A673 (cell line): ENCODE measurements at regions not wholly inside any gene's neighbourhood (a gene's known extent, or its start where the extent isn't known, plus 50 kb on each side); places are given as distances from the start of the nearest gene placed in this dataset.

ENCODE experiments used
- BruUV-seq: library from RNA; stranded (reverse); fragments of 400-500 nt; replicated peaks from 2 replicates; lab custom pipeline; 2021; lab: Mats Ljungman, UMichigan
- CTCF ChIA-PET: fragments of 300-600 bp; sonication (Branson Sonifier 250); formaldehyde crosslinking; loops from one replicate; lab custom pipeline; 2022; ENCODE audit warnings: antibody characterized with exemption; lab: Charles Lee
- POLR2A ChIA-PET: fragments of 300-600 bp; sonication (Branson Sonifier 250); formaldehyde crosslinking; loops from one replicate; lab custom pipeline; 2022; ENCODE audit warnings: antibody characterized with exemption; ENCODE audit not compliant: low non-redundant PET; lab: Charles Lee
- DNase-seq: peaks from one replicate; pipeline ENCODE4 v3.0.0-alpha.2; 2015; ENCODE audit warnings: low spot score
- H3K27ac ChIP-seq: fragments of 200-600 bp; sonication (generic); 2 replicates; pipeline ENCODE4 v1.5.1; 2016; ENCODE audit warnings: mixed run types, low read depth, mild to moderate bottlenecking, mixed read lengths, antibody characterized with exemption, low read length; ENCODE audit not compliant: poor library complexity, severe bottlenecking
- H3K27me3 ChIP-seq: fragments of 200-600 bp; sonication (generic); replicated peaks from 2 replicates; pipeline ENCODE4 v1.6.1; 2017; ENCODE audit warnings: mixed run types, low read depth, mild to moderate bottlenecking, mixed read lengths, antibody characterized with exemption, low read length; ENCODE audit not compliant: insufficient read depth, poor library complexity
- H3K36me3 ChIP-seq: fragments of 200-600 bp; sonication (generic); 2 replicates; pipeline ENCODE4 v1.6.1; 2016; ENCODE audit warnings: mixed run types, mild to moderate bottlenecking, mixed read lengths, antibody characterized with exemption, low read length; ENCODE audit not compliant: insufficient read depth, poor library complexity, severe bottlenecking
- H3K4me1 ChIP-seq: fragments of 200-600 bp; sonication (generic); 2 replicates; pipeline ENCODE4 v1.6.1; 2017; ENCODE audit warnings: mixed run types, mild to moderate bottlenecking, mixed read lengths, antibody characterized with exemption, low read length; ENCODE audit not compliant: insufficient read depth, poor library complexity, severe bottlenecking
- H3K4me3 ChIP-seq: fragments of 200-600 bp; sonication (generic); 2 replicates; pipeline ENCODE4 v1.5.1; 2016; ENCODE audit warnings: low read depth, mixed run types, mild to moderate bottlenecking, mixed read lengths, low read length; ENCODE audit not compliant: poor library complexity, severe bottlenecking
- H3K9me3 ChIP-seq: fragments of 200-600 bp; sonication (generic); 2 replicates; pipeline ENCODE4 v1.6.1; 2016; ENCODE audit warnings: mixed run types, low read depth, mild to moderate bottlenecking, mixed read lengths, antibody characterized with exemption, low read length; ENCODE audit not compliant: poor library complexity, severe bottlenecking
- EZH2 ChIP-seq: fragments of 200-600 bp; sonication (generic); IDR thresholded peaks from 2 replicates; pipeline ENCODE4 v1.6.1; 2017; ENCODE audit warnings: borderline replicate concordance, low read depth, mild to moderate bottlenecking, mixed read lengths, antibody characterized with exemption, low read length; ENCODE audit not compliant: poor library complexity, severe bottlenecking
- intact Hi-C: fragments of 100-400 bp; cut with micrococcal nuclease; formaldehyde crosslinking; loops from one replicate; pipeline ENCODE4 v1.10.0; 2022; ENCODE audit not compliant: unreplicated experiment
- TF ChIP-seq, protein P1 (sequence below): fragments of 300-800, 200-600 bp; sonication (generic); conservative IDR thresholded peaks from 2 replicates; pipeline ENCODE4 v1.5.1; 2017; ENCODE audit warnings: low read depth, mild to moderate bottlenecking, antibody characterized with exemption, low read length, moderate library complexity, mixed read lengths

DNA sequence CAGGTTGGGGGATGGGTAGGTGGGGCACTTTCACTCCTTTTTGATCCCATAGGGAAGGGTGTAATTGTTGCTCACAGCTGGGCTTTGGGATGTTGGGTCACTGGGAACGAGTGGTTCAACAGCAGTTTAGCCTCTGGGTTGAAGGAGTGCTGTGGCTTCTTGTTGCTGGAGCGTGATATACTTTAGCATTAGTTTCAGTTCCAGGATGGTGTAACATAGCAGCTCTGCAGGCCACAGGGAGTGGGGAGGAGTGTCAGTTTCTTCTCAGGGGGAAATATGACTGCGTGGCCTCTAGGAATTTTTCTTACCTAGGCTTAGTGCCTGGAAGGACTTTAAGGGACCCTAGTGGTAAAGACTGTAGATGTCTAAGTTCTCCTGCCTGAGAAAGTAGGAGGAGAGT, 1105.3 kb upstream of the TMPRSS15 start:
- BruUV-seq: no TSS peak
- no peak overlapping the region for H3K27ac ChIP-seq
- no peak overlapping the region for H3K4me3 ChIP-seq
- intact Hi-C loops: no loop called here
- H3K4me1 ChIP-seq: no peaks in the 10 kb centered on the region
- no peak for DNase-seq
- CTCF ChIA-PET: no interaction called here
- no peaks in the 10 kb centered on the region for H3K36me3 ChIP-seq
- H3K9me3 ChIP-seq: no peaks in the 10 kb centered on the region
- TF ChIP-seq EZH2: no peak
- TF ChIP-seq, protein P1, sequence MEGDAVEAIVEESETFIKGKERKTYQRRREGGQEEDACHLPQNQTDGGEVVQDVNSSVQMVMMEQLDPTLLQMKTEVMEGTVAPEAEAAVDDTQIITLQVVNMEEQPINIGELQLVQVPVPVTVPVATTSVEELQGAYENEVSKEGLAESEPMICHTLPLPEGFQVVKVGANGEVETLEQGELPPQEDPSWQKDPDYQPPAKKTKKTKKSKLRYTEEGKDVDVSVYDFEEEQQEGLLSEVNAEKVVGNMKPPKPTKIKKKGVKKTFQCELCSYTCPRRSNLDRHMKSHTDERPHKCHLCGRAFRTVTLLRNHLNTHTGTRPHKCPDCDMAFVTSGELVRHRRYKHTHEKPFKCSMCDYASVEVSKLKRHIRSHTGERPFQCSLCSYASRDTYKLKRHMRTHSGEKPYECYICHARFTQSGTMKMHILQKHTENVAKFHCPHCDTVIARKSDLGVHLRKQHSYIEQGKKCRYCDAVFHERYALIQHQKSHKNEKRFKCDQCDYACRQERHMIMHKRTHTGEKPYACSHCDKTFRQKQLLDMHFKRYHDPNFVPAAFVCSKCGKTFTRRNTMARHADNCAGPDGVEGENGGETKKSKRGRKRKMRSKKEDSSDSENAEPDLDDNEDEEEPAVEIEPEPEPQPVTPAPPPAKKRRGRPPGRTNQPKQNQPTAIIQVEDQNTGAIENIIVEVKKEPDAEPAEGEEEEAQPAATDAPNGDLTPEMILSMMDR: no peak
- POLR2A ChIA-PET: no interaction called here
- no peaks in the 10 kb centered on the region for H3K27me3 ChIP-seq

DNA sequence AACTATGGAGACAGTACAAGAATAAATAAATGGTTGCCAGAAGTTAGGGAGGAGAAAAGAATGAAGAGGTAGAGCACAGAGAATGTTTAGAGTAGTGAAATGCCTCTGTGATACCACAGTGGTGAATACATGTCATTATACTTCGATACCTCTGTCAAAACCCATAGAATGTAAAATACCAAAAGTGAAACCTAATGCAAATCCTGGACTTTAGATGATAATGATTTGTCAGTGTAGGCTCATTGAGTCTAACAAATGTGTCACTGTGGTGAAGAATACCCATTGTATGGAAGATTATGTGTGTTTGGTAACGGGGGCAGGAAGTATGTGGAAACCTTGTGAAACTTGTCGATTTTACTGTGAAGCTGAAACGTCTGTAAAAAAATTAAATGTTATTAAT, 1106.5 kb upstream of the TMPRSS15 start:
- CTCF ChIA-PET: no interaction called here
- Histone ChIP-seq H3K27ac (no peak overlapping the region), H3K27me3 (no peaks in the 10 kb centered on the region), H3K4me3 (no peak overlapping the region), H3K4me1 (no peaks in the 10 kb centered on the region), H3K36me3 (no peaks in the 10 kb centered on the region), H3K9me3 (peaks cover 5% of the 10 kb centered on the region)
- POLR2A ChIA-PET: no interaction called here
- BruUV-seq: no TSS peak
- TF ChIP-seq, protein P1: no peak
- TF ChIP-seq EZH2: no peak
- no peak for DNase-seq
- intact Hi-C loops: no loop called here

DNA sequence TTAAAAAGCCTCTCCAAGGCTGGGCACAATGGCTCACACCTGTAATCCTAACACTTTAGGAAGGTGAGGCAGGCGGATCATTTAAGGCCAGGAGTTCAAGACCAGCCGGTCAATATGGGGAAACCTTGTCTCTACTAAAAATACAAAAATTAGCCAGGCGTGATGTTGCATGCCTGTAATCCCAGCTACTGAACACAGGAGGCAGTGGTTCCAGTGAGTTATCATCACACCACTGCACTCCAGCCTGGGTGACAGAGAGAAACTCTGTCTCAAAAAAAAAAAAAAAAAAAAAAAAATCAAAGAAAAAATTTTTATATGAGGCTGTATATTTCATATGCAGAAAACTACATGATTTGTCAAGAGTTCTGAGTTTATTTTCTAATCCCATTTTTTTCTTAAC, 1107.1 kb upstream of the TMPRSS15 start:
- BruUV-seq: no TSS peak
- H3K9me3 ChIP-seq: peaks cover 11% of the 10 kb centered on the region
- H3K27ac ChIP-seq: no peak overlapping the region
- intact Hi-C loops: no loop called here
- TF ChIP-seq, protein P1: no peak
- TF ChIP-seq EZH2: no peak
- H3K4me1 ChIP-seq: no peaks in the 10 kb centered on the region
- POLR2A ChIA-PET: no interaction called here
- no peak overlapping the region for H3K4me3 ChIP-seq
- DNase-seq: no peak
- H3K27me3 ChIP-seq: no peaks in the 10 kb centered on the region
- CTCF ChIA-PET: no interaction called here
- no peaks in the 10 kb centered on the region for H3K36me3 ChIP-seq
